Pancreas (tissue), 10 donors: ENCODE measurements at regions not wholly inside any gene's neighbourhood (a gene's known extent, or its start where the extent isn't known, plus 50 kb on each side); places are given as distances from the start of the nearest gene placed in this dataset.
A peak's percentile ranks its signal among the peaks of the same experiment; 100 is the strongest.
"Not testable (repeated sequence)": the region's sequence is repeated elsewhere in the genome, so short reads cannot be mapped to it uniquely, and the experiment has no call there.

Experiments
- ATAC-seq, 4 donors: fragments of 200-7000 bp; cut with Tn5 transposase; one replicate each; pipeline versions ENCODE4 v1.8.0 to v1.9.1; 2020; ENCODE audit warnings: mild to moderate bottlenecking in 4 of 4, moderate library complexity in 4 of 4
- DNase-seq, 6 donors: peaks; one replicate each; pipeline ENCODE4 v3.0.0-alpha.2; 2020
- FAIRE-seq: peaks from 2 replicates; lab custom pipeline; 2012; peaks lifted over from hg19 to GRCh38; lab: Jason Lieb, UNC
- H3K27ac ChIP-seq, 4 donors: fragments of 200-600 bp; sonication (generic); 1 replicate in 3 of 4; 2 replicates in 1 of 4; pipeline versions ENCODE4 v1.5.0 to v1.8.0; 2020
- H3K27me3 ChIP-seq, 4 donors: fragments of 200-600 bp; one replicate each; pipeline ENCODE4 v1.8.0; 2021
- H3K36me3 ChIP-seq, 3 donors: fragments of 200-600 bp; sonication (generic) in 1 of 3; one replicate each; pipeline versions ENCODE4 v1.5.0 to v1.8.0; 2020 to 2021
- H3K4me1 ChIP-seq, 3 donors: fragments of 200-600 bp; one replicate each; pipeline ENCODE4 v1.8.0; 2021
- H3K4me3 ChIP-seq, 4 donors: fragments of 200-600 bp; sonication (generic) in 2 of 4; one replicate each; pipeline versions ENCODE4 v1.5.0 to v1.8.0; 2020 to 2021
- H3K9me3 ChIP-seq, 4 donors: fragments of 200-600 bp; one replicate each; pipeline ENCODE4 v1.8.0; 2021
- WGBS, 2 donors: extraction: QIAGEN DNeasy Blood & Tissue Kit; methylation state at CpG; one replicate each; pipeline ENCODE4 v1.1.7; 2013; 5-methylcytosine and 5-hydroxymethylcytosine counted together
- intact Hi-C, 3 donors: fragments of 100-400 bp; cut with DNase I; formaldehyde crosslinking; loops; one replicate each; pipeline versions ENCODE4 v1.11.1 to v1.14.2; 2022
- TF ChIP-seq, protein P1 (sequence below), 4 donors: fragments of 200-600 bp; sonication (generic) in 3 of 4; IDR thresholded peaks; one replicate each; pipeline versions ENCODE4 v1.5.0 to v1.8.0; 2021; ENCODE audit warnings: antibody characterized with exemption in 4 of 4
- donor health status: healthy with polysubstance abuse.
- donor health status: DM: no; HTN: no; CAD: no; lungs with moderate emphysema.
- donor health status: DM: no; HTN: no; CAD: no.
- donor health status: control.
- donor health status: control.
- donor health status: Bipolar disorder and iron deficiency.
- donor health status: DM: yes; HTN: yes; CAD: no.
- donor health status: DM: no; HTN: no; CAD: no.
- donor health status: DM: no; HTN: no; CAD: no.
- donor health status: DM: yes; HTN: yes; CAD: no.

- FAIRE-seq (no peak), ATAC-seq (no peak), DNase-seq (no peak)
- no peak overlapping the region for H3K4me3 ChIP-seq
- WGBS, 2 donors = 89 to 94% methylated on average over 2 of the region's 2 CpGs
- peaks cover 0 to 11% (median 5%) of the 10 kb centered on the region in 3 donors for H3K4me1 ChIP-seq
- H3K9me3 ChIP-seq = no peaks in the 10 kb centered on the region
- intact Hi-C loops = no loop called here
- H3K27me3 ChIP-seq = no peaks in the 10 kb centered on the region
- H3K36me3 ChIP-seq = no peaks in the 10 kb centered on the region
- no peak overlapping the region for H3K27ac ChIP-seq
- TF ChIP-seq, protein P1, sequence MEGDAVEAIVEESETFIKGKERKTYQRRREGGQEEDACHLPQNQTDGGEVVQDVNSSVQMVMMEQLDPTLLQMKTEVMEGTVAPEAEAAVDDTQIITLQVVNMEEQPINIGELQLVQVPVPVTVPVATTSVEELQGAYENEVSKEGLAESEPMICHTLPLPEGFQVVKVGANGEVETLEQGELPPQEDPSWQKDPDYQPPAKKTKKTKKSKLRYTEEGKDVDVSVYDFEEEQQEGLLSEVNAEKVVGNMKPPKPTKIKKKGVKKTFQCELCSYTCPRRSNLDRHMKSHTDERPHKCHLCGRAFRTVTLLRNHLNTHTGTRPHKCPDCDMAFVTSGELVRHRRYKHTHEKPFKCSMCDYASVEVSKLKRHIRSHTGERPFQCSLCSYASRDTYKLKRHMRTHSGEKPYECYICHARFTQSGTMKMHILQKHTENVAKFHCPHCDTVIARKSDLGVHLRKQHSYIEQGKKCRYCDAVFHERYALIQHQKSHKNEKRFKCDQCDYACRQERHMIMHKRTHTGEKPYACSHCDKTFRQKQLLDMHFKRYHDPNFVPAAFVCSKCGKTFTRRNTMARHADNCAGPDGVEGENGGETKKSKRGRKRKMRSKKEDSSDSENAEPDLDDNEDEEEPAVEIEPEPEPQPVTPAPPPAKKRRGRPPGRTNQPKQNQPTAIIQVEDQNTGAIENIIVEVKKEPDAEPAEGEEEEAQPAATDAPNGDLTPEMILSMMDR (IDR thresholded peaks at IDR 0.05) = no peak
These were observed 124.5 kb downstream of the DUSP6 start for GRCh38 chr12:89227774-89228173.

DNA sequence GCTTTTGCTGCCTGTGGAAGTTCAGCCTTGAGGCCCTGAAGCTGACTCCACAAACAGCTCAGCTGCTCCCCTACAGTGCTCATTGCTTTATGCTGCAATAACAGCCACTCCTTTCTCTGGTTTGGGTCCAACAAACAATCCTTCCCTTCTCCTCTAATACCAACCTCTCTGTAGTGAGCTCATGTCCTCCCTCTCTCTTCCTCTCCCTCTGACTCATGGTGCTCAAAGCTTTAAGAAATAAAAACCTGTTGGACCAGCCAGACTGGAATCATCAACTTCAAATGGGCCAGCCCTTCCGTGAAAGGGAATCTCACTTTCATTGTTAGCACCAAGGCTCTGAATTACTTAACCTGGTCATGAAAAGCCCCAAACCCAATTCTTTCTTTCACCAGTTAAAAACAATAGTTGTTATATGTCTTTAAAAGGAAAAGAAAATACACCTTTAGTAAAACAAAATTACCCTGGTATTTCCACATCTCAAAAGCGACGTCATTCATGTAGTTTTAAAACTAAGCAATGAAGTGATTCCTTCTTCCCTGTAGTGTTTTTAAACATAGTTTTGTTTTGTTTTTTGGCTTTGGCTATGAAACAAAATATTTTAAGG lies 126.4 kb downstream of the DUSP6 start:
- Histone ChIP-seq H3K27me3 (no peaks in the 10 kb centered on the region), H3K4me1 (peaks cover 0 to 11% (median 5%) of the 10 kb centered on the region in 3 donors), H3K36me3 (no peaks in the 10 kb centered on the region), H3K27ac (peak overlapping the region in 2 of 4 donors; percentile 41 to 63), H3K4me3 (no peak overlapping the region), H3K9me3 (no peaks in the 10 kb centered on the region)
- TF ChIP-seq, protein P1 (IDR thresholded peaks at IDR 0.05) = no peak
- no peak for FAIRE-seq
- ATAC-seq = peak; percentile 89 to 97 (median 95)
- 53 to 59% methylated on average over 3 of the region's 3 CpGs for WGBS, 2 donors
- intact Hi-C loops = no loop called here
- DNase-seq = peak in 3 of 6 donors; percentile 25 to 44 (median 35)

DNA sequence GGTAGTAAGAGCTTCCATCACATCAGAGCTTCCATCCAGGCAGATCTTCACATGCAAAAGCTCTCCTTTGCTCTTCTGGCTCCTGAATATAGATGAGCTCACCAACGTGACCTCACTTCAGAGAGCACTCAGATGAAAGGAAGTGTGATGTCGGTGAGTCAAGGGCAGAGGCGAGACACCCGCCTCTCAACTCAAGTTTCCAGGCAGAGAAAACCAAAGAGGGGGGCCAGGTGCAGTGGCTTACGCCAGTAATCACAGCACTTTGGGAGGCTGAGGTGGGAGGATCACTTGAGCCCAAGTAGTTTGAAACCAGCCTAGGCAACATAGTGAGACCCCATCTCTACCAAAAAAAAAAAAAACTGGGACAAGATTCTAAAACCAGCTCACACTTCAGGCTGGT lies 126.9 kb downstream of the DUSP6 start:
- Histone ChIP-seq H3K27ac (peak overlapping the region in 2 of 4 donors; percentile 41 to 63), H3K27me3 (no peaks in the 10 kb centered on the region), H3K36me3 (no peaks in the 10 kb centered on the region), H3K9me3 (no peaks in the 10 kb centered on the region), H3K4me1 (peaks cover 0 to 11% (median 5%) of the 10 kb centered on the region in 3 donors), H3K4me3 (no peak overlapping the region)
- FAIRE-seq (no peak), DNase-seq (no peak), ATAC-seq (peak in 3 of 4 donors; percentile 39 to 69 (median 49))
- WGBS, 2 donors = 84 to 94% methylated on average over 5 of the region's 5 CpGs
- TF ChIP-seq, protein P1 (IDR thresholded peaks at IDR 0.05) = no peak
- intact Hi-C loops = no loop called here

DNA sequence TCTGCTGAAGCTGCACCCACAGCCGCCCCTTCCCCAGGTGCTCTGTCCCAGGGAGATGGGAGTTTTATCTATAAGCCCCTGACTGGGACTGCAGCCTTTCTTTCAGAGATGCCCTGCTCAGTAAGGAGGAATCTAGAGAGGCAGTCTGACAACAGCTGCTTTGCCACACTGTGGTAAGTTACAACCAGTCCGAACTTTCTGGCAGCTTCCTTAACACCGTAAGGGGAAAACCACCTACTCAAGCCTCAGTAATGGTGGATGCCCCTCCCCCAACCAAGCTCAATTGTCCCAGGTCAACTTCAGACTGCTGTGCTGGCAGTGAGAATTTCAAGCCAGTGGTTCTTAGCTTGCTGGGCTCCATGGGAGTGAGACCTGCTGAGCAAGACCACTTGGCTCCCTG lies 129.7 kb downstream of the DUSP6 start:
- H3K4me3 ChIP-seq, FAIRE-seq, H3K27me3 ChIP-seq, intact Hi-C loops, DNase-seq, H3K9me3 ChIP-seq, H3K36me3 ChIP-seq, ATAC-seq, H3K27ac ChIP-seq: not testable (repeated sequence)
- H3K4me1 ChIP-seq = peaks cover 0 to 11% (median 5%) of the 10 kb centered on the region in 3 donors
- 89 to 92% methylated on average over 3 of the region's 3 CpGs for WGBS, 2 donors

GRCh38 chr12:89217472-89217871 lies 134.8 kb downstream of the DUSP6 start:
- Histone ChIP-seq H3K9me3 (no peaks in the 10 kb centered on the region), H3K4me3 (no peak overlapping the region), H3K4me1 (peaks cover 0 to 7% (median 0%) of the 10 kb centered on the region in 3 donors), H3K27me3 (no peaks in the 10 kb centered on the region), H3K36me3 (no peaks in the 10 kb centered on the region), H3K27ac (no peak overlapping the region)
- intact Hi-C loops = no loop called here
- TF ChIP-seq, protein P1 (IDR thresholded peaks at IDR 0.05) = no peak
- WGBS, 2 donors = 75 to 85% methylated on average over 2 of the region's 2 CpGs
- no peak for FAIRE-seq
- peak in 1 of 4 donors; percentile 30 for ATAC-seq
- no peak for DNase-seq
